Naive thymus-derived CD4-positive, alpha-beta T cell (primary cell): ENCODE measurements at regions not wholly inside any gene's neighbourhood (a gene's known extent, or its start where the extent isn't known, plus 50 kb on each side); places are given as distances from the start of the nearest gene placed in this dataset.
"Not testable (repeated sequence)": the region's sequence is repeated elsewhere in the genome, so short reads cannot be mapped to it uniquely, and the experiment has no call there.

ENCODE experiments used
- ATAC-seq: fragments of 150-1000 bp; cut with Tn5 transposase; 2 replicates; pipeline ENCODE4 v1.10.0; 2021; ENCODE audit warnings: mild to moderate bottlenecking, moderate library complexity
- CTCF ChIA-PET: fragments of 350-600 bp; sonication (Branson Sonifier 250); formaldehyde crosslinking; loops from one replicate; lab custom pipeline; 2021; ENCODE audit warnings: antibody characterized with exemption; lab: Charles Lee
- POLR2A ChIA-PET: fragments of 350-600 bp; sonication (Branson Sonifier 250); formaldehyde crosslinking; loops from one replicate; lab custom pipeline; 2021; ENCODE audit warnings: antibody characterized with exemption, inconsistent platforms; lab: Charles Lee
- DNase-seq, 9 donors: peaks; one replicate each; pipeline versions ENCODE4 v3.0.0 to v3.0.0-alpha.2; 2020 to 2022; ENCODE audit warnings: mixed read lengths in 1 of 9
- H3K27ac ChIP-seq: one replicate; pipeline ENCODE4 v1.7.0; 2013; ENCODE audit warnings: mild to moderate bottlenecking, low read depth, low read length, moderate library complexity
- H3K27me3 ChIP-seq, 2 donors: one replicate each; pipeline ENCODE4 v1.7.0; 2013; ENCODE audit warnings: low read length in 2 of 2, mild to moderate bottlenecking in 2 of 2, moderate library complexity in 2 of 2; ENCODE audit not compliant: control insufficient read depth in 2 of 2, insufficient read depth in 2 of 2
- H3K36me3 ChIP-seq, 3 experiments: 1 replicate in 2 of 3; 2 replicates in 1 of 3; pipeline ENCODE4 v1.7.0; 2013; ENCODE audit warnings: low read length in 3 of 3, mild to moderate bottlenecking in 3 of 3, moderate library complexity in 1 of 3; ENCODE audit not compliant: insufficient read depth in 3 of 3, control insufficient read depth in 2 of 3
- H3K4me1 ChIP-seq, 2 donors: one replicate each; pipeline ENCODE4 v1.7.0; 2013; ENCODE audit warnings: low read length in 2 of 2, mild to moderate bottlenecking in 2 of 2, moderate library complexity in 1 of 2; ENCODE audit not compliant: control insufficient read depth in 2 of 2, insufficient read depth in 2 of 2
- H3K4me3 ChIP-seq: 2 replicates; pipeline ENCODE4 v1.7.0; 2013; ENCODE audit warnings: mild to moderate bottlenecking, low read length
- H3K9me3 ChIP-seq, 3 experiments: 1 replicate in 2 of 3; 2 replicates in 1 of 3; pipeline ENCODE4 v1.7.0; 2013; ENCODE audit warnings: low read length in 3 of 3; ENCODE audit not compliant: control insufficient read depth in 2 of 3
- H3K27ac Mint-ChIP-seq, 9 donors: one replicate each; pipeline ENCODE4 v1.8.0; 2020 to 2022; ENCODE audit warnings: mixed read lengths in 9 of 9, mild to moderate bottlenecking in 8 of 9, moderate library complexity in 5 of 9, inconsistent platforms in 2 of 9
- H3K27me3 Mint-ChIP-seq, 5 donors: one replicate each; pipeline ENCODE4 v1.8.0; 2021 to 2022; ENCODE audit warnings: mixed read lengths in 5 of 5, mild to moderate bottlenecking in 1 of 5
- H3K36me3 Mint-ChIP-seq, 5 donors: one replicate each; pipeline ENCODE4 v1.8.0; 2020 to 2022; ENCODE audit warnings: mixed read lengths in 5 of 5, mild to moderate bottlenecking in 3 of 5, inconsistent platforms in 1 of 5
- H3K4me1 Mint-ChIP-seq, 7 donors: one replicate each; pipeline ENCODE4 v1.8.0; 2020 to 2022; ENCODE audit warnings: mixed read lengths in 7 of 7, mild to moderate bottlenecking in 3 of 7, inconsistent platforms in 1 of 7
- H3K4me3 Mint-ChIP-seq, 10 donors: one replicate each; pipeline ENCODE4 v1.8.0; 2020 to 2022; ENCODE audit warnings: mild to moderate bottlenecking in 10 of 10, mixed read lengths in 10 of 10, moderate library complexity in 6 of 10, inconsistent platforms in 2 of 10
- H3K9me3 Mint-ChIP-seq, 11 donors: one replicate each; pipeline ENCODE4 v1.8.0; 2020 to 2022; ENCODE audit warnings: mixed read lengths in 11 of 11, mild to moderate bottlenecking in 4 of 11, inconsistent platforms in 1 of 11, moderate library complexity in 1 of 11
- intact Hi-C, 2 donors: fragments of 100-400 bp; cut with micrococcal nuclease; formaldehyde crosslinking; loops; one replicate each; pipeline ENCODE4 v1.15.1; 2023

DNA sequence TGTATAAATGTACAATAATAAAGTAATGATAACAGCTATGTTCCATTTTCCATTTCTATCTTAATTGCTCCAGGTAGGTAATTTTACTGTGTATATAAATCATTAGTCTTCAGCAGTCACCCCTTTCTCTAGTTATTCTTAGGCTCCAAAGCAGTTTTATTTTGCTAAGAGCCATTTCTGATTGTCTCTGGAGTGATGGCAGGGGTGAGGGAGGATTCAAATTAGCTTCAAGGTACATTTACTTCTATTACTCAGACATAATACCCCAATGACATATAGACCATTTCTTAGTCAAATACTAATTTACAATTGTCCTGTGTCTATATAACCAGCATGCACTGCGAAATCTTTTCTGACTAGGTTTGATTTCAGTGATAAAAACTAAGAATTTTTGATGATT lies 663.4 kb upstream of the PRMT6 start:
- no peaks in the 10 kb centered on the region for H3K27me3 Mint-ChIP-seq
- no peak overlapping the region for H3K4me3 Mint-ChIP-seq
- no peaks in the 10 kb centered on the region for H3K27me3 ChIP-seq
- ATAC-seq (no peak), DNase-seq (no peak)
- no peaks in the 10 kb centered on the region for H3K36me3 ChIP-seq
- intact Hi-C loops, result no loop called here
- H3K9me3 ChIP-seq, result no peaks in the 10 kb centered on the region
- H3K4me1 Mint-ChIP-seq, result no peaks in the 10 kb centered on the region
- ChIA-PET CTCF (no interaction called here), POLR2A (no interaction called here)
- H3K4me1 ChIP-seq, result no peaks in the 10 kb centered on the region
- H3K4me3 ChIP-seq, result no peak overlapping the region
- H3K36me3 Mint-ChIP-seq, result no peaks in the 10 kb centered on the region
- no peak overlapping the region for H3K27ac ChIP-seq
- H3K9me3 Mint-ChIP-seq, result peaks cover 0 to 15% (median 3%) of the 10 kb centered on the region in 11 donors
- no peak overlapping the region for H3K27ac Mint-ChIP-seq

DNA sequence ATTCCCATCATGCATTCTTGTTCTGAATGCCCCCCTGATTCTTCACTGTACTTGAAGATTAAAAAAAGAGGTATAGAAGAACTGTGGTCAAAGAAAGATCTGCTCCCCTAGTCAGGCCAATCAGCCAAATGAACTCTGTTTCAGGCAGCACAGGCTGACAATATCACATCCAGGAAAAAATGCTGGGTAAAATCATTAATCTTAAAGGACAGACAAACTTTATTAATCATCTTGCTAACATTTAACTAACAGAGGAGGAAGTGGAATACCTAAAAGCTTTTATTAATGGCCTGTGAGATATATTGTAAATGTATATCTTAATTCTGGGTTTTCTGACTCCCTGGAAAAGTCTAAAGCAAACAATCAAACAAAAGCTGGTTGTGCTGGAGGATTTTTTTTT lies 660.5 kb upstream of the PRMT6 start:
- intact Hi-C loops, result no loop called here
- Mint-ChIP-seq H3K27ac (no peak overlapping the region), H3K4me3 (no peak overlapping the region), H3K27me3 (no peaks in the 10 kb centered on the region), H3K36me3 (no peaks in the 10 kb centered on the region), H3K9me3 (peaks cover 0 to 10% (median 2%) of the 10 kb centered on the region in 11 donors), H3K4me1 (no peaks in the 10 kb centered on the region)
- no peaks in the 10 kb centered on the region for H3K36me3 ChIP-seq
- no peaks in the 10 kb centered on the region for H3K9me3 ChIP-seq
- H3K4me3 ChIP-seq, result no peak overlapping the region
- ATAC-seq (no peak), DNase-seq (no peak)
- no peak overlapping the region for H3K27ac ChIP-seq
- no peaks in the 10 kb centered on the region for H3K27me3 ChIP-seq
- CTCF ChIA-PET, result no interaction called here
- no peaks in the 10 kb centered on the region for H3K4me1 ChIP-seq
- POLR2A ChIA-PET, result no interaction called here

- ChIA-PET CTCF (no interaction called here), POLR2A (no interaction called here)
- H3K4me1 Mint-ChIP-seq, result no peaks in the 10 kb centered on the region
- H3K9me3 Mint-ChIP-seq, result peaks cover 0 to 12% (median 2%) of the 10 kb centered on the region in 11 donors
- H3K4me3 ChIP-seq, result no peak overlapping the region
- H3K36me3 Mint-ChIP-seq, result no peaks in the 10 kb centered on the region
- no peaks in the 10 kb centered on the region for H3K9me3 ChIP-seq
- no peak overlapping the region for H3K27ac ChIP-seq
- no peak overlapping the region for H3K27ac Mint-ChIP-seq
- intact Hi-C loops, result no loop called here
- no peaks in the 10 kb centered on the region for H3K27me3 Mint-ChIP-seq
- ATAC-seq (no peak), DNase-seq (no peak)
- no peak overlapping the region for H3K4me3 Mint-ChIP-seq
- H3K27me3 ChIP-seq, result no peaks in the 10 kb centered on the region
- no peaks in the 10 kb centered on the region for H3K4me1 ChIP-seq
- H3K36me3 ChIP-seq, result no peaks in the 10 kb centered on the region
Observed at GRCh38 chr1:106398391-106398790, 658.1 kb upstream of the PRMT6 start.

GRCh38 chr1:106406114-106406513 lies 650.4 kb upstream of the PRMT6 start:
- CTCF ChIA-PET, result no interaction called here
- POLR2A ChIA-PET, result no interaction called here
- no peak overlapping the region for H3K4me3 ChIP-seq
- H3K27me3 ChIP-seq, result no peaks in the 10 kb centered on the region
- no peak for ATAC-seq
- H3K27ac Mint-ChIP-seq, result no peak overlapping the region
- no peaks in the 10 kb centered on the region for H3K36me3 ChIP-seq
- H3K36me3 Mint-ChIP-seq, result no peaks in the 10 kb centered on the region
- H3K9me3 ChIP-seq, result no peaks in the 10 kb centered on the region
- no peaks in the 10 kb centered on the region for H3K4me1 ChIP-seq
- H3K27me3 Mint-ChIP-seq, result no peaks in the 10 kb centered on the region
- peaks cover 0 to 8% (median 1%) of the 10 kb centered on the region in 11 donors for H3K9me3 Mint-ChIP-seq
- H3K4me1 Mint-ChIP-seq, result no peaks in the 10 kb centered on the region
- no peak for DNase-seq
- H3K27ac ChIP-seq, result no peak overlapping the region
- intact Hi-C loops, result no loop called here
- H3K4me3 Mint-ChIP-seq, result no peak overlapping the region

GRCh38 chr1:106412321-106412720 lies 644.2 kb upstream of the PRMT6 start:
- CTCF ChIA-PET, H3K27me3 Mint-ChIP-seq, H3K9me3 ChIP-seq, POLR2A ChIA-PET, H3K4me1 Mint-ChIP-seq, H3K4me3 ChIP-seq, H3K27me3 ChIP-seq, ATAC-seq, H3K4me1 ChIP-seq, H3K4me3 Mint-ChIP-seq, H3K27ac ChIP-seq, DNase-seq, intact Hi-C loops, H3K36me3 Mint-ChIP-seq, H3K27ac Mint-ChIP-seq, H3K36me3 ChIP-seq: not testable (repeated sequence)
- peaks cover 0 to 12% (median 6%) of the 10 kb centered on the region in 11 donors for H3K9me3 Mint-ChIP-seq

DNA sequence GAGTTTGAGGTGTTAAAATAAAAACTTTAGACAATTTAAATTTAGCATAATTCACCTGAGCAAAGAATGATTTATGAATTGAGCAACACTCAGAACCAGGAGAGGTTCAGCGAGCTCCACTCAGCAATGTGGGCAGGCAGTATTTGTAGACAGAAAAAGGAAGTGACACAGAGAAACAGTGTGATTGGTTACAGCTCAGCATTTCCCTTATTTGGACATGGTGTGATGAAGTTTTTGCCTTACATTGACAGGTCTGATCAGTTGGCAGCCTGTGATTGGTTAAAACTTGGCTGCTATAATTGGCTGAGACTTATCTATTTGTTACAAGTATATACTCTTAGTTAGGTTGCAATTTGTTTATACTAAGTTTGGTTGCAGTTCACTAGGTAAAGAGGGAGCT lies 621.2 kb upstream of the PRMT6 start:
- ChIA-PET POLR2A (no interaction called here), CTCF (no interaction called here)
- ATAC-seq, result no peak
- Histone ChIP-seq H3K27ac (no peak overlapping the region), H3K4me1 (no peaks in the 10 kb centered on the region), H3K9me3 (no peaks in the 10 kb centered on the region), H3K36me3 (no peaks in the 10 kb centered on the region), H3K27me3 (no peaks in the 10 kb centered on the region), H3K4me3 (no peak overlapping the region)
- H3K4me1 Mint-ChIP-seq, result no peaks in the 10 kb centered on the region
- no peak for DNase-seq
- no peaks in the 10 kb centered on the region for H3K36me3 Mint-ChIP-seq
- no peaks in the 10 kb centered on the region for H3K27me3 Mint-ChIP-seq
- intact Hi-C loops, result no loop called here
- H3K9me3 Mint-ChIP-seq, result peaks cover 0 to 22% (median 5%) of the 10 kb centered on the region in 11 donors
- H3K4me3 Mint-ChIP-seq, result no peak overlapping the region
- no peak overlapping the region for H3K27ac Mint-ChIP-seq

GRCh38 chr1:106439475-106439874 lies 617.0 kb upstream of the PRMT6 start:
- Mint-ChIP-seq H3K36me3 (no peaks in the 10 kb centered on the region), H3K4me1 (no peaks in the 10 kb centered on the region), H3K27me3 (no peaks in the 10 kb centered on the region), H3K4me3 (no peak overlapping the region), H3K27ac (no peak overlapping the region), H3K9me3 (peaks cover 0 to 20% (median 4%) of the 10 kb centered on the region in 11 donors)
- ATAC-seq (no peak), DNase-seq (no peak)
- Histone ChIP-seq H3K9me3 (no peaks in the 10 kb centered on the region), H3K4me3 (no peak overlapping the region), H3K27ac (no peak overlapping the region), H3K27me3 (no peaks in the 10 kb centered on the region), H3K36me3 (no peaks in the 10 kb centered on the region), H3K4me1 (no peaks in the 10 kb centered on the region)
- intact Hi-C loops, result no loop called here
- ChIA-PET CTCF (no interaction called here), POLR2A (no interaction called here)
